HL-60 (cell line): ENCODE measurements at regions not wholly inside any gene's neighbourhood (a gene's known extent, or its start where the extent isn't known, plus 50 kb on each side); places are given as distances from the start of the nearest gene placed in this dataset.

Experiments
- DNase-seq, 2 experiments: peaks; one replicate each; pipeline ENCODE4 v3.0.0-alpha.2; 2010 to 2020; ENCODE audit warnings: low read depth in 1 of 2, low spot score in 1 of 2
- H3K27ac ChIP-seq: fragments of 250-450 bp; sonication (Bioruptor Pico); replicated peaks from 2 replicates; pipeline ENCODE4 v1.5.1; 2020; ENCODE audit warnings: mild to moderate bottlenecking, moderate library complexity
- H3K27me3 ChIP-seq: fragments of 250-450 bp; sonication (Bioruptor Pico); 2 replicates; pipeline ENCODE4 v1.5.1; 2021; ENCODE audit warnings: mild to moderate bottlenecking, moderate library complexity; ENCODE audit not compliant: insufficient read depth, poor library complexity, severe bottlenecking
- H3K4me3 ChIP-seq: replicated peaks from 2 replicates; pipeline ENCODE4 v1.5.1; 2011; ENCODE audit warnings: mild to moderate bottlenecking, control low read depth, low read length; ENCODE audit not compliant: insufficient read depth
- GABPA ChIP-seq: IDR thresholded peaks from 2 replicates; pipeline ENCODE4 v1.6.1; 2012; ENCODE audit warnings: low read depth
- POLR2AphosphoS5 ChIP-seq: IDR thresholded peaks from 2 replicates; pipeline ENCODE4 v1.6.1; 2012; ENCODE audit warnings: low read depth
- SPI1 ChIP-seq: IDR thresholded peaks from 2 replicates; pipeline ENCODE4 v1.6.1; 2012; ENCODE audit warnings: low read depth, mild to moderate bottlenecking, borderline replicate concordance
- TF ChIP-seq, protein P1 (sequence below): IDR thresholded peaks from one replicate; pipeline ENCODE4 v1.5.1; 2011; ENCODE audit warnings: low read length, control low read depth, inconsistent platforms; ENCODE audit not compliant: insufficient read depth
- TF ChIP-seq, protein P2 (sequence below): IDR thresholded peaks from 2 replicates; pipeline ENCODE4 v1.6.1; 2012; ENCODE audit warnings: low read depth; ENCODE audit not compliant: insufficient replicate concordance

DNA sequence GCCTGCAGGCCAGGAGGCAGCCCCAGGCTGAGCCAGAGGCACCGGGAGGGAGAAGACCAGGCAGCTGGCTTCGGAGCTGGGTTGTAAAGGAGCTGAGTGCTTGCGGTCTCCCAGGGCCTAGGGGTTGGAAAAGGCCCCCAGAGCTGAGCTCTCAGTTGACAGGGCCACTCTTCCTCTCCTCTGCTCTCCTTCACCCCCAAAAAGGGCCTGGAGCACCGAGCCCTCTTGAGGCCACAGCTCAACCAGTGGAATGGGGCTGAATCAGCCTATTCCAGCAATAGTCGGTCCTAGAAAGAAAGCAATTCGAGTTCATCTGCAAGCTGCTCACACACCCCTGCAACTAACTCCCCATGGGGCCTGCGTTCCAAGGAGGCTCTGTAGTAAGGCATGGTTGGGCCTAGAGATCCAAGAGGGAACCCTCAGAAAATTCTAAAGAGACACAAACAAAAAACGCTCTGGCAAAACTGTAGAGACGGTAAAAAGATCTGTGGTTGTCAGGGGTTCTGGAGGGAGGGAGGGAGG is 205.0 kb downstream of the BUD13 start:
- Histone ChIP-seq H3K27me3 (no peaks in the 10 kb centered on the region), H3K27ac (no peak overlapping the region), H3K4me3 (no peak overlapping the region)
- TF ChIP-seq, protein P1, sequence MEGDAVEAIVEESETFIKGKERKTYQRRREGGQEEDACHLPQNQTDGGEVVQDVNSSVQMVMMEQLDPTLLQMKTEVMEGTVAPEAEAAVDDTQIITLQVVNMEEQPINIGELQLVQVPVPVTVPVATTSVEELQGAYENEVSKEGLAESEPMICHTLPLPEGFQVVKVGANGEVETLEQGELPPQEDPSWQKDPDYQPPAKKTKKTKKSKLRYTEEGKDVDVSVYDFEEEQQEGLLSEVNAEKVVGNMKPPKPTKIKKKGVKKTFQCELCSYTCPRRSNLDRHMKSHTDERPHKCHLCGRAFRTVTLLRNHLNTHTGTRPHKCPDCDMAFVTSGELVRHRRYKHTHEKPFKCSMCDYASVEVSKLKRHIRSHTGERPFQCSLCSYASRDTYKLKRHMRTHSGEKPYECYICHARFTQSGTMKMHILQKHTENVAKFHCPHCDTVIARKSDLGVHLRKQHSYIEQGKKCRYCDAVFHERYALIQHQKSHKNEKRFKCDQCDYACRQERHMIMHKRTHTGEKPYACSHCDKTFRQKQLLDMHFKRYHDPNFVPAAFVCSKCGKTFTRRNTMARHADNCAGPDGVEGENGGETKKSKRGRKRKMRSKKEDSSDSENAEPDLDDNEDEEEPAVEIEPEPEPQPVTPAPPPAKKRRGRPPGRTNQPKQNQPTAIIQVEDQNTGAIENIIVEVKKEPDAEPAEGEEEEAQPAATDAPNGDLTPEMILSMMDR, result no peak
- TF ChIP-seq GABPA (no peak), SPI1 (no peak), POLR2AphosphoS5 (no peak)
- TF ChIP-seq, protein P2, sequence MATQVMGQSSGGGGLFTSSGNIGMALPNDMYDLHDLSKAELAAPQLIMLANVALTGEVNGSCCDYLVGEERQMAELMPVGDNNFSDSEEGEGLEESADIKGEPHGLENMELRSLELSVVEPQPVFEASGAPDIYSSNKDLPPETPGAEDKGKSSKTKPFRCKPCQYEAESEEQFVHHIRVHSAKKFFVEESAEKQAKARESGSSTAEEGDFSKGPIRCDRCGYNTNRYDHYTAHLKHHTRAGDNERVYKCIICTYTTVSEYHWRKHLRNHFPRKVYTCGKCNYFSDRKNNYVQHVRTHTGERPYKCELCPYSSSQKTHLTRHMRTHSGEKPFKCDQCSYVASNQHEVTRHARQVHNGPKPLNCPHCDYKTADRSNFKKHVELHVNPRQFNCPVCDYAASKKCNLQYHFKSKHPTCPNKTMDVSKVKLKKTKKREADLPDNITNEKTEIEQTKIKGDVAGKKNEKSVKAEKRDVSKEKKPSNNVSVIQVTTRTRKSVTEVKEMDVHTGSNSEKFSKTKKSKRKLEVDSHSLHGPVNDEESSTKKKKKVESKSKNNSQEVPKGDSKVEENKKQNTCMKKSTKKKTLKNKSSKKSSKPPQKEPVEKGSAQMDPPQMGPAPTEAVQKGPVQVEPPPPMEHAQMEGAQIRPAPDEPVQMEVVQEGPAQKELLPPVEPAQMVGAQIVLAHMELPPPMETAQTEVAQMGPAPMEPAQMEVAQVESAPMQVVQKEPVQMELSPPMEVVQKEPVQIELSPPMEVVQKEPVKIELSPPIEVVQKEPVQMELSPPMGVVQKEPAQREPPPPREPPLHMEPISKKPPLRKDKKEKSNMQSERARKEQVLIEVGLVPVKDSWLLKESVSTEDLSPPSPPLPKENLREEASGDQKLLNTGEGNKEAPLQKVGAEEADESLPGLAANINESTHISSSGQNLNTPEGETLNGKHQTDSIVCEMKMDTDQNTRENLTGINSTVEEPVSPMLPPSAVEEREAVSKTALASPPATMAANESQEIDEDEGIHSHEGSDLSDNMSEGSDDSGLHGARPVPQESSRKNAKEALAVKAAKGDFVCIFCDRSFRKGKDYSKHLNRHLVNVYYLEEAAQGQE, result no peak
- DNase-seq, result no peak

DNA sequence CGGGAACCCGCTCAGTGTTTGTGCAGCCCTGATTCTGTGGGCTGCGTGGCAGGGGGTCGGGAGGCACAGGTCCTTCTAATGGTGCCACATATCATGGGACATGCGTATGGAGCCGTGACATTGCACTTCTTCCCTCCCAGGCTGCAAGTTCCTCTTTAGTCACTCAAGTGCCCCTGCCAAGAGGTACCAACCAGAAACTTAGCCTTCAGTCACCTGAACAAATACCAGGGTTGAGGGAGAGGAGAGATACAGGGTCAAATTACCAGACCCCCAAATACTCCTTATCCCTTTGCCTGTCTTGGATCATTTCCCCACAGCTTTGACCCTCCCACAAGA is 209.1 kb downstream of the BUD13 start:
- Histone ChIP-seq H3K4me3 (no peak overlapping the region), H3K27ac (no peak overlapping the region), H3K27me3 (no peaks in the 10 kb centered on the region)
- TF ChIP-seq GABPA, result no peak
- TF ChIP-seq, protein P2, result no peak
- TF ChIP-seq, protein P1, result no peak
- TF ChIP-seq SPI1, result 0 out of 2 replicates have a peak, but pooled peaks have one; percentile 18
- DNase-seq, result no peak

DNA sequence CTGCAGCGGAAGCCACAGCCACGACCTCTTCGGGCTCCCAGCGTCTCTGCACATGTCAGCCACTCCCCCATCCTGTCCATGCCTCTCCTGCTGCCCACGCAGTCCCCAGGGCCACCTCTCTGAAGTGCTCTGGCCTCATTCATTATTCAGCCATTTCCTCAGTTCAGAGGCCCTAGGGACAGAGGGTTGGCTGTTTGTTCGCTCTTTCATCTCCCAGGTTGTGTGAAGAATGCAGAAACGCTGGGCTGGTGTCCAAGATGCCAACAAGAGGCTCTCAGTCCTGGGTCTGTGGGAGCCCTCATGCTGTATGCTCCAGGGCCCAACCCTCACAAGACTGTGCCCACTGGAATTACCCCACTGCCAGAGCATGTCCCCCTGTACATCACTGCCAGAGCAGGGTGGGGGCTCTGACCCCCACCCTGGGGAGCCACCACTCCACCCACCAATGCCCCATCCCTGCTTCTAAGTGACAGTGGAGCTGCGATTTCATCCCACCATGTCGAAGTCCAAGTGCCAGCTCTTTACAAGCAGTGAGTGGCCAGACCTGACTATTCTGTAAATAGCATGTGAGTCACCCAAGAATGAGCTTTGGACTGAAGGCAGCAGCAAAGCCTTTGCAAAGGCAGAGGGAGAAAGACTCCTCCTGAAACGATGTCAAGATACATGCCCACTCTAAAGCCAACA is 209.6 kb downstream of the BUD13 start:
- Histone ChIP-seq H3K27ac (no peak overlapping the region), H3K27me3 (no peaks in the 10 kb centered on the region), H3K4me3 (no peak overlapping the region)
- TF ChIP-seq, protein P2, result no peak
- TF ChIP-seq POLR2AphosphoS5 (no peak), GABPA (no peak)
- TF ChIP-seq, protein P1, result no peak
- no peak for DNase-seq
